ENCODE measurements at regions not wholly inside any gene's neighbourhood (a gene's known extent, or its start where the extent isn't known, plus 50 kb on each side); places are given as distances from the start of the nearest gene placed in this dataset.

GRCh38 chr12:111196532-111196931, 172.4 kb downstream of the PHETA1 start:
- no peak for DNase-seq (ENCODE audit: low spot score)

- no peak for DNase-seq (ENCODE audit: low spot score)
Measured at GRCh38 chr12:111195316-111195715, 173.6 kb downstream of the PHETA1 start.

GRCh38 chr12:111194703-111195051, 174.2 kb downstream of the PHETA1 start:
- no peak for DNase-seq (ENCODE audit: low spot score)

GRCh38 chr12:111193977-111194702, 174.8 kb downstream of the PHETA1 start:
- DNase-seq (ENCODE audit: low spot score) = no peak

GRCh38 chr12:111193496-111193895, 175.4 kb downstream of the PHETA1 start:
- no peak for DNase-seq (ENCODE audit: low spot score)

- DNase-seq (ENCODE audit: low spot score) = no peak
Measured at GRCh38 chr12:111193067-111193466, 175.8 kb downstream of the PHETA1 start.

- DNase-seq (ENCODE audit: low spot score) = no peak
Measured at GRCh38 chr12:111192647-111193046, 176.2 kb downstream of the PHETA1 start.

GRCh38 chr12:111190741-111191526, 178.0 kb downstream of the PHETA1 start:
- DNase-seq (ENCODE audit: low spot score) = no peak

GRCh38 chr12:111189792-111190191, 179.1 kb downstream of the PHETA1 start:
- DNase-seq (ENCODE audit: low spot score) = no peak

GRCh38 chr12:111188436-111188835, 180.5 kb downstream of the PHETA1 start:
- no peak for DNase-seq (ENCODE audit: low spot score)

GRCh38 chr12:111186347-111186746, 182.5 kb downstream of the PHETA1 start:
- DNase-seq (ENCODE audit: low spot score) = no peak

- DNase-seq (ENCODE audit: low spot score) = no peak
Measured at GRCh38 chr12:111185889-111186227, 183.0 kb downstream of the PHETA1 start.

- no peak for DNase-seq (ENCODE audit: low spot score)
Measured at GRCh38 chr12:111185206-111185888, 183.5 kb downstream of the PHETA1 start.

- no peak for DNase-seq (ENCODE audit: low spot score)
Measured at GRCh38 chr12:111184161-111184560, 184.7 kb downstream of the PHETA1 start.

GRCh38 chr12:111183094-111183493, 185.8 kb downstream of the PHETA1 start:
- DNase-seq (ENCODE audit: low spot score) = no peak

GRCh38 chr12:111182382-111182781, 186.5 kb downstream of the PHETA1 start:
- no peak for DNase-seq (ENCODE audit: low spot score)

GRCh38 chr12:111181143-111181726, 187.7 kb downstream of the PHETA1 start:
- DNase-seq (ENCODE audit: low spot score) = no peak

GRCh38 chr12:111180426-111181142, 188.3 kb downstream of the PHETA1 start:
- no peak for DNase-seq (ENCODE audit: low spot score)

GRCh38 chr12:111178181-111179081, 190.5 kb downstream of the PHETA1 start:
- no peak for DNase-seq (ENCODE audit: low spot score)

- DNase-seq (ENCODE audit: low spot score) = no peak
Measured at GRCh38 chr12:111175396-111176094, 193.3 kb downstream of the PHETA1 start.

Data from hepatic stellate cell (primary cell).